Tibial nerve (tissue), 3 donors: ENCODE measurements at regions not wholly inside any gene's neighbourhood (a gene's known extent, or its start where the extent isn't known, plus 50 kb on each side); places are given as distances from the start of the nearest gene placed in this dataset.

ENCODE experiments used
- POLR2A ChIP-seq, 2 donors: fragments of 450-650 bp; IDR thresholded peaks; one replicate each; pipeline ENCODE4 v1.6.1; 2017; ENCODE audit warnings: antibody characterized with exemption in 2 of 2, mild to moderate bottlenecking in 2 of 2, moderate library complexity in 2 of 2
- TF ChIP-seq, protein P1 (sequence below), 5 experiments: fragments of 200-600 bp in 3 of 5; fragments of 450-650 bp in 2 of 5; sonication (generic) in 3 of 5; IDR thresholded peaks; one replicate each; pipeline ENCODE4 v1.5.1; 2016 to 2019; ENCODE audit warnings: antibody characterized with exemption in 5 of 5, mild to moderate bottlenecking in 3 of 5, moderate library complexity in 2 of 5

DNA sequence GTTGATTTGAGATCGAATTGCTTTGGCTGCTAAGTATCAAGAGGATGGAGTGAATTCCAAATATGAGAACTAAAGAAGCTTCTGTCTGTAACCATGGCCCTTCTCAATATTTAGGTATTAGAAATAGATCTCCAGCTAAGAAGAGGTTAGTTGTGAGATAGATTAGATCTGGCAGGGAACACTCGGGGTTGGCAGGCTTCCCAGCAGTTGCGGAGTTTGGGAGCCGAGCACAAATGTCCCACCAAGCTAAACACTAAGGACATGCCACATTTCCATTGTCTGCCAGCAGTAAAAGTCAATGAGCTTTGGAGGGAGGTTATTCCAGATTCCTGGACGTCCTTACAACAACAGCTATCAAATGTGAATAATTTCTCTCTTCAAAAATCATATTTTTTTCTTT is 85.8 kb downstream of the TAF11L14 start:
- TF ChIP-seq POLR2A (IDR thresholded peaks at IDR 0.05), result no peak
- TF ChIP-seq, protein P1, sequence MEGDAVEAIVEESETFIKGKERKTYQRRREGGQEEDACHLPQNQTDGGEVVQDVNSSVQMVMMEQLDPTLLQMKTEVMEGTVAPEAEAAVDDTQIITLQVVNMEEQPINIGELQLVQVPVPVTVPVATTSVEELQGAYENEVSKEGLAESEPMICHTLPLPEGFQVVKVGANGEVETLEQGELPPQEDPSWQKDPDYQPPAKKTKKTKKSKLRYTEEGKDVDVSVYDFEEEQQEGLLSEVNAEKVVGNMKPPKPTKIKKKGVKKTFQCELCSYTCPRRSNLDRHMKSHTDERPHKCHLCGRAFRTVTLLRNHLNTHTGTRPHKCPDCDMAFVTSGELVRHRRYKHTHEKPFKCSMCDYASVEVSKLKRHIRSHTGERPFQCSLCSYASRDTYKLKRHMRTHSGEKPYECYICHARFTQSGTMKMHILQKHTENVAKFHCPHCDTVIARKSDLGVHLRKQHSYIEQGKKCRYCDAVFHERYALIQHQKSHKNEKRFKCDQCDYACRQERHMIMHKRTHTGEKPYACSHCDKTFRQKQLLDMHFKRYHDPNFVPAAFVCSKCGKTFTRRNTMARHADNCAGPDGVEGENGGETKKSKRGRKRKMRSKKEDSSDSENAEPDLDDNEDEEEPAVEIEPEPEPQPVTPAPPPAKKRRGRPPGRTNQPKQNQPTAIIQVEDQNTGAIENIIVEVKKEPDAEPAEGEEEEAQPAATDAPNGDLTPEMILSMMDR (IDR thresholded peaks at IDR 0.05), result no peak
